ENCODE measurements at regions not wholly inside any gene's neighbourhood (a gene's known extent, or its start where the extent isn't known, plus 50 kb on each side); places are given as distances from the start of the nearest gene placed in this dataset.
"Not testable (repeated sequence)": the region's sequence is repeated elsewhere in the genome, so short reads cannot be mapped to it uniquely, and the experiment has no call there.

- not testable (repeated sequence) for DNase-seq (ENCODE audit: low spot score)
Measured at GRCh38 chr20:5452691-5453090, 135.9 kb upstream of the PROKR2 start.

- DNase-seq (ENCODE audit: low spot score) = not testable (repeated sequence)
Measured at GRCh38 chr20:5452286-5452685, 135.5 kb upstream of the PROKR2 start.

GRCh38 chr20:5451643-5452210, 135.0 kb upstream of the PROKR2 start:
- no peak for DNase-seq (ENCODE audit: low spot score)

GRCh38 chr20:5448449-5449118, 131.8 kb upstream of the PROKR2 start:
- DNase-seq (ENCODE audit: low spot score) = peak; percentile 44

- no peak for DNase-seq (ENCODE audit: low spot score)
Measured at GRCh38 chr20:5447188-5447587, 130.4 kb upstream of the PROKR2 start.

- no peak for DNase-seq (ENCODE audit: low spot score)
Measured at GRCh38 chr20:5445611-5446010, 128.9 kb upstream of the PROKR2 start.

GRCh38 chr20:5442101-5442500, 125.3 kb upstream of the PROKR2 start:
- no peak for DNase-seq (ENCODE audit: low spot score)

GRCh38 chr20:5434116-5434515, 117.4 kb upstream of the PROKR2 start:
- DNase-seq (ENCODE audit: low spot score) = peak; percentile 56

GRCh38 chr20:5433352-5433751, 116.6 kb upstream of the PROKR2 start:
- no peak for DNase-seq (ENCODE audit: low spot score)

GRCh38 chr20:5432030-5432429, 115.3 kb upstream of the PROKR2 start:
- no peak for DNase-seq (ENCODE audit: low spot score)

- DNase-seq (ENCODE audit: low spot score) = no peak
Measured at GRCh38 chr20:5430670-5431069, 113.9 kb upstream of the PROKR2 start.

- no peak for DNase-seq (ENCODE audit: low spot score)
Measured at GRCh38 chr20:5426026-5426425, 109.3 kb upstream of the PROKR2 start.

GRCh38 chr20:5416086-5416485, 99.3 kb upstream of the PROKR2 start:
- no peak for DNase-seq (ENCODE audit: low spot score)

GRCh38 chr20:5413394-5413793, 96.6 kb upstream of the PROKR2 start:
- no peak for DNase-seq (ENCODE audit: low spot score)

GRCh38 chr20:5410470-5410869, 93.7 kb upstream of the PROKR2 start:
- DNase-seq (ENCODE audit: low spot score) = no peak

GRCh38 chr20:5402903-5403531, 86.3 kb upstream of the PROKR2 start:
- DNase-seq (ENCODE audit: low spot score) = no peak

- DNase-seq (ENCODE audit: low spot score) = no peak
Measured at GRCh38 chr20:5401277-5401875, 84.6 kb upstream of the PROKR2 start.

- no peak for DNase-seq (ENCODE audit: low spot score)
Measured at GRCh38 chr20:5400164-5400762, 83.5 kb upstream of the PROKR2 start.

- DNase-seq (ENCODE audit: low spot score) = no peak
Measured at GRCh38 chr20:5397393-5397792, 80.6 kb upstream of the PROKR2 start.

GRCh38 chr20:5395932-5396727, 79.4 kb upstream of the PROKR2 start:
- DNase-seq (ENCODE audit: low spot score) = no peak

GRCh38 chr20:5393218-5393870, 76.6 kb upstream of the PROKR2 start:
- no peak for DNase-seq (ENCODE audit: low spot score)

Measured in Ammon's horn (tissue), 1 donor.